HG02852 (cell line): ENCODE measurements at regions not wholly inside any gene's neighbourhood (a gene's known extent, or its start where the extent isn't known, plus 50 kb on each side); places are given as distances from the start of the nearest gene placed in this dataset.
"Not testable (repeated sequence)": the region's sequence is repeated elsewhere in the genome, so short reads cannot be mapped to it uniquely, and the experiment has no call there.

Source experiments
- ATAC-seq: cut with Tn5 transposase; IDR thresholded peaks from one replicate; pipeline ENCODE4 v1.9.1; 2021; ENCODE audit warnings: mild to moderate bottlenecking, moderate library complexity; ENCODE audit not compliant: unreplicated experiment

- not testable (repeated sequence) for ATAC-seq
These were observed 106.6 kb upstream of the SEC22B start for GRCh38 chr1:120282744-120283464.

DNA sequence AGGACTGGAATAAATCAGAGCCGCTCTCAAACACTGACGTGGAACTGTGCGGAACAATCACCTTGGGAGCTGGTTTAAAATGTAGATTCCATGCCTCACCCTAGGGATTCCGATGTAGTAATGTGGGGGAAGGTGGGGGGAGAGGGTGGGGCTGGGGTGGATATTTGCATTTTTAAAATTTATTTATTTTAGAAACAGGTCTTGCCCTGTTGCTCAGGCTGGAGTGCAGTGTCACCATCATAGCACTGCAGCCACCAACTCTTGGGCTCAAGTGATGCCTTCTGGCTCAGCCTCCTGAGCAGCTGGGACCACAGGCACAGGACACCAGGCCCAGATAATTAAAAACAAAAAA, 101.9 kb upstream of the SEC22B start:
- not testable (repeated sequence) for ATAC-seq

GRCh38 chr1:120277428-120278258, 101.3 kb upstream of the SEC22B start:
- ATAC-seq: not testable (repeated sequence)

DNA sequence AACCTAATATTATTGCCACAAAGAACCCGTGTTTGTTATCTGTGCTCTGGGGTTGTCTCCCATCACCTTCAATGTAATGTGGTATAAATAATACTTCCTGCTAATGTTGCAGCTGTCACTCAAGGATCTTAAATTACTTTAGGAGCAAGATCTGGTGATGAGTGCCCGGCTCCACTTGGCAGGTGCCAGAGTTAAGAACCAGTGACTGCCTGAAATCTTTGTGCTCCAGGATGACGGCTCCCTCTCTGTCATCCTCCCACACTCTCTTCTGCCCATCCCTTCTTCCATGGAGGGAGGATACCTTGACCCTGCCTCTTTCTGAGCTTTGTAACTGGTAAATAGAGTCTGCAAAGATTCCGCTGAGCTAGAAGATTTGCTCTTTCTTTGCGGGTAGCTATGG, 100.4 kb upstream of the SEC22B start:
- not testable (repeated sequence) for ATAC-seq

GRCh38 chr1:120274438-120274837, 98.1 kb upstream of the SEC22B start:
- ATAC-seq: not testable (repeated sequence)

DNA sequence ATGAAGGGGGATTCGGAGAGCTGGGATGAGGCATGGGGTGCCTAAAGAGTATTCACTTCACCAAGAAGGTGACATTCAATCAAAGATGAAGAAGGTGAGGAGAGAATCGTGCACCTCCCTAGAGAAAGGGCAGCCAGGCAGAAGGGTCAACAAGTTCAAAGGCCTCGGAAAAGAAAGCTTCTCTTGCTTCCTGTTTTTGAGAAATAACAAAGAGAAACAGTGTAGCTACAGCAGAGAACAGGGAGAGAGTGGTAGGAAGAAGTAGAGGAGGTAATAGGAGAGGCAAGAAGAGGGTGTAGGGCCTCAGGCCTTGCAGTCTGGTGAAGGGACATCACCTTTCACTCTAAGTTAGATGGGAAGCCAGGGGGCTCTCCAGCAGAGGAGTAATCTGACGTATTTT, 97.0 kb upstream of the SEC22B start:
- ATAC-seq: not testable (repeated sequence)

DNA sequence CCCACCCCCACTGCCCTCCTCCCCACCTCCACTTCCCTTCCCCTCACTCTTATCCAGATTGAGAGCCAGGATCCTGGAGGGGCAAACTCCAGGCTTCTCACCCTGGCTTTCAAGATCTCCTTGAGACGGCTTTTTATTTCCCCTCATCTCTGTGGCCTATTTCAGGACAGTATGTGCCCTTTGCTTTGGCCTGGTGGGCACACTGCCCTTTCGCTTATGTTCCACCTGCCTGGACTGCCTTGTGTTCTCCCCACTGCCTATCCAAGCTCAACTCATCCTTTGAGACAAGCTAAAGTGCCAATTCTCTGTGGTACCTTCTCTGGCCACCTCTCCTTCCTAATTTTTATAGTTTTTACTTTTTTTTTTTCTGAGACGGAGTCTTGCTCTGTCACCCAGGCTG, 95.9 kb upstream of the SEC22B start:
- ATAC-seq: not testable (repeated sequence)

GRCh38 chr1:120271561-120272221, 95.4 kb upstream of the SEC22B start:
- ATAC-seq: not testable (repeated sequence)

DNA sequence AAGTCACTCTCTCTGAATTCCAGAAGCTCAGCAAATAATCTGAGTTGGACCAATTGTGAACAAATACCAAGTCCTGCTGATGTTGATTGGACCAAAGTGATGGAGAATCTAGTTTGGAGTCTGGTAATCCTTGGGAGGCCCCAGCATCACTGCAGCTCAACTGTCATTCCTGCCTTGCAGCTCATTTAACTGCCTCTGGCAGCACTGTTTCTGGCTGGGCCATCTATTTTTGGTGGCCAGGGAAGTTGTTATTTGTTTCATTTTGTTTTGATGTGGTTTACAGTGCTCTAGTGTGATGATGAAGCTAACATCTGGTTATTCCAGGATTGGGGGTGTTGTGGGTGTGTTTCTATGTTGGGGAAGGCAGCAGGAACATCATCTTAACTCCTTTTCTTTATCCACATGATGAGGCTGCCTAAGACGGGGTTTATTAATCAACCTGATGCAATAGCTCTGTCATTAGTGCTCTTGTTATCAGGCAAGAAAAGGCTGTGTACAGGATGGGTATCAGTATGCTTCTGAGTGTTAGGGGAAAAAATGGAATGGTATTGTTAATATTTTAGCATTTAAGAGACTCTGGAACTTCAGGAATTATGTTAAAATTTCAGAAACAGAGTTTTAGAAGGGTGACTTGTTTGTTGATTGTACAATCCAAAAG, 91.7 kb upstream of the SEC22B start:
- ATAC-seq: not testable (repeated sequence)

DNA sequence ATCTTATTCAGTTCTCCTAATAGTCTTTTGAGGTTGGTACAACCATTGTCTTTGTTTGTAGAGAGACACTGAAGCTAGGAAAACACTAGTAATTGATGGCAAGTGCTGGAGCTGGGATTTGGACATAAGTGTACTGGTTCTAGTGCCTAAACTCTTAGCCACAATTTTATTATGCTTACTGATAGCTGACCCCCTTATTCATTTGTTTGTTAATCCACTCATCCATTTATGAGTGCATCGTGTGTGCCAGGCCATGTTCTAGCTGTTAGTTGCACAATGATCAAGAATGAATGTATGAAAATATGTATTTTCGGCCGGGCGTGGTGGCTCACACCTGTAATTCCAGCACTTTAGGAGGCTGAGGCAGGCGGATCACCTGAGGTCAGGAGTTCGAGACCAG, 88.2 kb upstream of the SEC22B start:
- ATAC-seq: not testable (repeated sequence)

DNA sequence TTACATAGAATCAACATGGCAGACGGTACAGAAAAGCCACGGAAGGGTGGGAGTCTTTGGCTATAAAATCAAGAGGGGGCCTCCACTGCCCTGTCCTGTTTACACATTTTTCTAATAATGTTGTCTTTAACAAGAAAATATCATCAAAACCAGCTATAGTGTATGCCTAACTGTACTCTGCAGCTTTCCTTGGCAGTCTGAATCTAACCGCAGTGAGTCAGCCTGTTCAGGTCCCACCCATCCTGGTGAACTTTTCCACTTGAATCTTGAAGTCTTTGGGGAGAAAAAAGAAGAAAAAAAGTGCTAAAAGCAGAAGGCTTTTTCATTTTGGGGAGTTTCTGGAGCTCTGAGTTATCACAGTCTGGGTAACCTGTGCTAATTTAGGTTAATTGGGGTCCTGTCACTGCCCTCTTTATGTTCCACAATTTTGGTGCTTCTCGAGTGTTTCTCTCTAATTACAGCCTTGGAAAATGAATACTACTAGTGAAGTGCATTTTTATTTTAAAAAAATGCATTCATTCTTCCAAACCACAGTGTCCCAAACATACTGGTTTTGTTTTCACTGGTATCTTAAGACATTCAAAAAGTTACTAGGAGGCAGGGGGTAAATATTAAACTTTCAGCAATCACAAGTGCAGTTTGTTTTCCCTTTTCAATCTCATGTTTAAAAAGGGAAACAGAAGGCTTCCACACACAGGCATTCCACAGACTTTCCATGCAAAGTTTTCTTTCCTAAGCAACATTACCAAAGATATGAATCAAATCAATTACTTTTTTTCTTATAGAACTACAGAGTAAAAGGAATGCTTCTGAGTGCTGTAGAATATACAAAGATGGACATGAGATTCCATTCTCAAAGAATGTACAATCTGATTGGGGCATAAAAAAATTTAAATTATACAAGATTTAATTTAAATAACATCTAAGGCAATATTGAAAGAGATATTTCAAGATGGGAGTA, 86.8 kb upstream of the SEC22B start:
- not testable (repeated sequence) for ATAC-seq

- not testable (repeated sequence) for ATAC-seq
These were observed 81.4 kb upstream of the SEC22B start for GRCh38 chr1:120257778-120258105.

DNA sequence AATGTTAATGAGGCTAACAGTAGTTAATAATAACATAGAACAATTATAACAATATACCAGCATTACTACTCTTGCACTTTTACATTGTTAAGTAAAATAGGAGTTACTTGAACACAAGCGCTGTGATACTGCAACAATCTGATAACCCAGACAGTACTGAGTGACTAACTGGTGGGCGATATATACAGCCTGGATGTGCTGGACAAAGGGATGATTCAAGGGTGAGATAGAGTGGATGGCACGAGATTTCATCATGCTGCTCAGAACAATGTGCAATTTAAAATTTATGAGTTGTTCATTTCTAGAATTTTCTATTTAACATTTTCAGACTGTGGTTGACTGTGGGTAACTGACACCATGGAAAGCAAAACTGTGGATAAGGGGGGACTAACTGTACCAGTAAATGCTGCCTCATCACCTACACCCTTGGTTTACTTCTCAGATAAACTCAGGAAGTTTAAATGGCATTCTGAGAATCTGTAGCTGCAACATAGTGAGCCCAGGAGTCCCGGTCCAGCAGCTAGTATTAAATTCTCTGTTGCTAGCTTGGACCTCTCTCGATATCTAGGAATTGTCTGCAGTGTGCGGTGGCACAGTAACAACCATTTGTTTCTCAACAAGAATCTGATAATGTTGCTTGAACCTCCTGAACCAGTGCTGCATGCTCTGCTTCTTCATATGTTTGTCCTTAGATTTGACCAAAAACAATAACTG, 80.9 kb upstream of the SEC22B start:
- ATAC-seq: not testable (repeated sequence)

DNA sequence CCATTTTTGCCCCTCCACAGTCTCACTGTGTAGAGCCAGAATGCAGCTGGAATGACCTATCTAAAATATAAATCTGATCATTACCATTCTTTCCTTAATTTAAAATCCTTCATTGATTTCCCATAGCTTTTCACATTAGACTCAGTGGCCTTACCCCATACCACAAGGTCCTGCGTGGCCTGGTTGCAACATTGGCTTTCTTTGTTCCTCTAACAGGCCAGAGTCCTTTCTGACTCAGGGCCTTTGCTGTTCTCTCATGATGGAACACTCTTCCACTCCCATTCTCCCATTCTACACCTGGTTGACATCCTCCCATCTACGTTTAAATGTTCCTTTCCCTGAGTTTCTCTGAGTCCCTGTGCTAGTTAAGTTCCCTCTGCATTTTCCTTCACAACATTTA, 74.4 kb upstream of the SEC22B start:
- not testable (repeated sequence) for ATAC-seq

- ATAC-seq: not testable (repeated sequence)
These were observed 72.6 kb upstream of the SEC22B start for GRCh38 chr1:120248726-120249427.

GRCh38 chr1:120248203-120248602, 71.9 kb upstream of the SEC22B start:
- ATAC-seq: not testable (repeated sequence)

DNA sequence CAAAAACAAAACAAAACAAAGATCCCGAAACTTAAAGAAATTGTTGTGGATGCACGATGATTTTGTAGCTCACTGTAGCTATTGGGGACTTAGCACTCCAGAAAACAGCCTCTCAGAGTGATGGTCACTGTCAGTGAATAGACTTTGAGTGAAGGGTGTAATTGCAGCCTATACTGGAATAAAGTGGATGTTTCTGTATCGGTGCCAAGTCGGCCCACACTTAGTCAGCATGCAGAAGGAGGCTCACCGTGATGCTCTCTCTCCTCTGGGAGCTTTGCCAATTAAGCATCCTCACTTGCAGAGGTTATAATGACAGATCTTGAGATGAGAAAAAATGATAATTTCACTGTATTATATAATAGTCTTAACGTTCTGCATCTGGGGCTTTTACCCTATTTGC, 67.5 kb upstream of the SEC22B start:
- not testable (repeated sequence) for ATAC-seq

DNA sequence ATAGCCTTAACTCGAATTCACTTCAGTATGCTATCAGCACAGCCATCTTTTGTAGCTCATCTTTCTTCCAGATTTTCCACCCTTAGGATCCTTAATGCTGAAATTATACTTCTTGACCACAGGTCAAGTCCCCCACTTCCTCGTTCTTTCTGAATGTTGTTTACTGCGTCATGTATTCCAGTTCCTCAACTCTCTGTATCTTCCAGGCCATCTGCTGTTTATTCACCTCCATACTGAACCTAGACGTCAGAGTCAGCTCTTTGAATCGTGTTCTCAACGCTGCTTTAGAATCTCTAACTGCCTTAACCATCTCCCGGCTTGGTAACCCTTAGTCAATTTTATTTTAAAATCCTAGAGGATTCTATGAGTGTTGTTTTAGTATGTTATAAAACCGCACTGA, 66.3 kb upstream of the SEC22B start:
- not testable (repeated sequence) for ATAC-seq

DNA sequence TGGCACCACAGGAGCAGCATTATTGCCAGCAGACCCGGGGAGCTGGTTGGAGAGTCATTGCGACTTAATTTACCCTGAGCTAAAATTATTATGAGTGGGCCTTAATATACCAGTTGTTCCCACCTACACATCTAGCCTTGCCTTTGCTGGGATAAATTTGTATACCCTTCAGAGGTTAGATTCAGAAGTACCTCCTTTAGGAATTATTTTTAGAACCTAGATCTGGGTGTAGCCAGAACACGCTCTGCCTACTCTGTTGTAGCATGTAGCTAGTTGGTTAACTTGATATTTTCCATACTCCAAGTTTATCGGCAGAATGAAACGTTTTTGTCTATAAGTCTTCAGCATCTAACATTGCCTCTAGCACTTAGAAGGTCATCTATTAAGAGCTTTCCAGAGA, 65.5 kb upstream of the SEC22B start:
- ATAC-seq: not testable (repeated sequence)
